CD4-positive, alpha-beta T cell treated with Interleukin-4 for 1 hour (primary cell): ENCODE measurements at regions not wholly inside any gene's neighbourhood (a gene's known extent, or its start where the extent isn't known, plus 50 kb on each side); places are given as distances from the start of the nearest gene placed in this dataset.
"Not testable (repeated sequence)": the region's sequence is repeated elsewhere in the genome, so short reads cannot be mapped to it uniquely, and the experiment has no call there.

Experiments
- DNase-seq, 2 donors: peaks; one replicate each; pipeline ENCODE4 v3.0.0-alpha.2; 2020 to 2022

DNA sequence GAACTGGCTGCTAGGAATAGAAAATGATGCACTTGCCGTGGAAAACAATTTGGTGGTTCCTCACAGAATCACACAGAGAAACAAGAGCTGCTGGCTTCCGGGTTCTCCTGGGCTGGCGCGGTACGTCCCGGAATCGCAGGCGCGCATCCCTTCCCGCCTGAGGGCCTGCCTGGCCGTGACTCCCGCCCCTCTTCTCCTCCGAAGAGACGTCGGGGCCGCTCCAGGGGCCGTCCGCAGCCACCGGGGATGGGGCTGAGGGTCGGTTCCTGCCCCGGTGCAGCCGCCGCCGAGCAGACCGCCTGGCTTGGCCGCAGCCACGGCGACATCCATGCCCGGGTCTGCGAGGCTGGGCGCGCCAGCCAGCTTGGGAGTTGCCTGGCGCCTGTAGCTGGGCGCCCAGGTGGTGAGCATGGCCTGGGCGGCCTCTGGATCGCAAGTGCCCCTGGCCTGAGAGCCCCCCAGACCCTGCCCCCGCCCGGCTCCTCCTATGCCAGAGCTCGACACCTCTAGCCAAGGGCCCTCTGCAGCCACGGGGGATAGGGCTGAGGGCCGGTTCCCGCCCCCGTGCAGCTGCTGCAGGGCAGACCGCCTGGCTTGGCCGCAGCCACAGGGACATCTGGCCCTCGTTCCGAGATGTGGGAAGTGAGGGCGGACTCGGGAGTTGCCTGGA, 83.9 kb upstream of the ZNG1F start:
- DNase-seq: peak in 1 of 2 donors; percentile 31

DNA sequence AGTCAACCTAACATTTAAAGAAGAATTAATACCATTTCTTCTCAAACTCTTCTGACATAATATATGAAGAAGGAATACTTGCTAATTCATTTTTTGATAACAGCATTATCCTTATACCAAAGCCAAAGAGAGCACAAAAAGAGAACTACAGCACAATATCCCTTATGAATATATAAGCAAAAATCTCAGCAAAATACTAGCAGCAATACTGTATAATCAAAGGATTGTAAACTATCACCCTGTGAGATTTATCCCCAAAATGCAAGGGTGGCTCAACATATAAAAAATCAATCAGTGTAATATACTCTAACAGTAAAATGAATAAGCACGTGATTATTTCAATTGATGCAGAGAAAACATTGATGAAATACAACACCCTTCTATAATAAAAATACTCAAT, 81.9 kb upstream of the ZNG1F start:
- not testable (repeated sequence) for DNase-seq

DNA sequence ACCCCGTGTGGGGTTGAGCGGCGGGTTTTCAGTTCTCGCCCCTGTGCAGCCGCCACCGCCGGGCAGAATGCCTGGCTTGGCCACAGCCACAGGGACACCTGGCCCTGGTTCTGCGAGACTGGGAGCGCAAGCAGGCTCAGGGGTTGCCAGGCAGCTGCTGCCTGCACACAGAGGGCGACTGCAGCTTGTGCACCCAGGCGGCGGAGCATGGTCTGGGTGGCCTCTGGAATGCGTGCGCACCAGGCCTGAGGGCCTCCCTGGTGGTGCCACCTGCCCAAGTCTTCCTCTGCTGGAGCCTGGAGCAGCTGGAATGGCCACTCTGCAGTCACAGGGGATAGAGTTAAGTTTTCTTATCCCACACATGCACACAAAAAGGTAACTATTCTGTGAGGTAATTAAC, 80.4 kb upstream of the ZNG1F start:
- not testable (repeated sequence) for DNase-seq

DNA sequence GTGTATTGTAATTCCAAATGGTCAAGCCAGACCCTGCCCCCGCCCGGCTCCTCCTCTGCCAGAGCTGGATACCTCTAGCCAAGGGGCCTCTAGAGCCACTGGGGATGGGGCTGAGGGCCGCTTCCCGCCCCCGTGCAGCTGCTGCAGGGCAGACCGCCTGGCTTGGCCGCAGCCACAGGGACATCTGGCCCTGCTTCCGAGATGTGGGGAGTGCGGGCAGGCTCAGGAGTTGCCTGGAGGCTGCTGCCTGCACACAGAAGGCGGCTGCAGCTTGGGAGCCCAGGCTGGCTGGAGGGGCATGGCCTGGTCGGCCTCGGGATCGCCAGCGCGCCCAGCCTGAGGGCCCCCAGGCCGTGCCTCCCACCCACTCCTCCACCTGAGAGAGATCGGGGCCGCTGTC, 79.9 kb upstream of the ZNG1F start:
- not testable (repeated sequence) for DNase-seq

DNA sequence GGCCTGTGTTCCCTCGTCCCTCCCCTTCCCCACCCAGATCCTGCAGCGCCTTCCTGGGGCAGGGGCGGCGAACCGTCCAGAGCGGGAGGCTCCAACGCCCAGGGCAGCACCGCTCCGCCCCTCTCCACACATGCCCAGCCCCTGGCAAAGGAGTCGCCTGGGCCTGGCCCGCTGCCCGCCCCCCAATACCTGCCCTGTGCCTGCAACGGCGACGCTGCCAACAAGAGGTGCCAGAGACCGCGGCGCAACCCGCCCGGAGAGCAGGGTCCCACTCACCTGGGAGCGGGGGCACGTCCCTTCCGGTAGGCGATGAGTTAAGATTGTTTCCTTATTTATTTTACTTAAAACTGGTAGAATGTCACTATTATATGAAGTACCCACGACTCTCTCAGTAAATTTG, 77.5 kb upstream of the ZNG1F start:
- DNase-seq: not testable (repeated sequence)

DNA sequence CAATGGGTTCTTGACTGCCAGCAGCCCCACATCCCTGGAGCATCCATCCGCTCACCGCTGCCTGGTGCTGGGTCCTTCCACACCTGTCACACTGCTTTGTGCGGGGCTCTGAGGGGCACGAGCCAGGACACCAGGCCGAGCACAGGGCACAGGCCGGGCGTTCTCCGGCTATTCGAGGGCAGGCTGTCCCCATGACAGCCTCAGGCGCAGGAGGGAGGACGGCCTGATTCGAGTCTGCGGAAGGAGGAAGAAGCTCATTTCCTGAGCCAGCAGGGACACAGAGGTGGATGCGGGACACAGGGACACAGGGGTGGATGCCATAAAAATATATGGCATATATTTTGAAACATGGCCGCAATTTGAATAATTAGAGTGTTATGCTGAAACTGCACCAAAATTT, 76.9 kb upstream of the ZNG1F start:
- not testable (repeated sequence) for DNase-seq

DNA sequence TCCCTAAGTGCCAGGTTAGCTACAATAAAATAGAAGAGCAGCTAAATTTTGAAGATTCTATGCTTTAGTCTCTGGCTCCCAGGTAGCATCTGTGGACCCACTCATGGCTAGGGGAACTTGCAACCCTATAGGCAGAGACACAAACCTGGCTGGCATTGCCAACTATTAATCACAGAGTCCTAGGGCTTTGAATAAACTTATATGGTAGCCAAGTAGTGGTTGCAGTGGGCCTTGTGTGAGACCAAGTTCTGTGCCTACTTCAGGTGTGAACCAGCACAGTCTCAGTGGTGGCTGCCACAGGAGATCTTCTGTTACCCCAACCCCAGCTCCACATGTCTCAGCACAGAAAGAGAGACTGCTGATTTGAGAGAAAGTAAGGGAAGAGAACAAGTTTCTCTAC, 62.9 kb upstream of the ZNG1F start:
- not testable (repeated sequence) for DNase-seq

DNA sequence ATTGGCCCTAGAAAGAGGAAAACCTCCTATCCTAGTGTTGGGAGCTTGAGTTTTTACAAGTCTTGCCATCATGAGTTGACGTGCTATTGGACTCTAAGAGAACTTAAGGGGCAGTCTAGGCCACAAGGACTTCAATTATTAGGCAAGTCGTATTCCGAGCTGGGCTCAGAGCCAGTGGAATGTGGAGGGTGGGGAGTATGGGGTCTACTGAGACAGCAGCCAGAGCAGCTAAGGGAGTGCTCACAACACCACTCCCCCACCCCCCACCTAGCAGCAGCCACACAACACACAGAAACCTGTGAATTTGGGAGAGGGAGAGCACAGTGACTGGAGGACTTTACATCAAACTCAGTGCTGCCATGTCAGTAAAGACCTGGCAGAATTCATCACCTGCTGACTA, 62.0 kb upstream of the ZNG1F start:
- not testable (repeated sequence) for DNase-seq

DNA sequence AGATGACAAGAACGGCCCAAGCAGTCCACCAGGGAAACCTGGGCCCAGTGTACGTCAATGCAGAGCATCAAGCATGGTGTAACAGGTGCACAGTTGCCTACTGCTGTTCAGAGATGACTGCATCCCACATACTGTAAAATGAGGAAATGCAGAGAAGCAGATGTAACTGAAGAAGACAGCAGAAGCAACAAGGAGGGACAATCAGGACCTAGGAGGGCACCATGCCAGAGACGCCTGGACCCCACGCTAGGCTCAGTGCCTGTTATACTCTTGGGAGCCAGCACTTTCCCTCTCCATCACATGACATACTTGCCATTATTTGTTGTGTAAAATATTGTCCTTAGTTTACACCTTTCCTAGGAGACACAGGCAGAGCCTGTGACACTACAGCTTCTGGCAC, 57.6 kb upstream of the ZNG1F start:
- DNase-seq: not testable (repeated sequence)
